GM20000 (cell line): ENCODE measurements at regions not wholly inside any gene's neighbourhood (a gene's known extent, or its start where the extent isn't known, plus 50 kb on each side); places are given as distances from the start of the nearest gene placed in this dataset.

Experiments used
- DNase-seq: peaks from one replicate; pipeline ENCODE4 v3.0.0; 2012; ENCODE audit warnings: low spot score
- CTCF ChIP-seq: IDR thresholded peaks from 2 replicates; pipeline ENCODE4 v1.5.1; 2012; ENCODE audit warnings: mild to moderate bottlenecking, control low read depth; ENCODE audit errors: extremely low read depth, missing control alignments

GRCh38 chr2:126754240-126755004, 98.5 kb downstream of the GYPC start:
- no peak for TF ChIP-seq CTCF
- no peak for DNase-seq

GRCh38 chr2:126756125-126756524, 100.2 kb downstream of the GYPC start:
- no peak for DNase-seq
- no peak for TF ChIP-seq CTCF

GRCh38 chr2:126761256-126761980, 105.5 kb downstream of the GYPC start:
- no peak for TF ChIP-seq CTCF
- DNase-seq = no peak

- no peak for TF ChIP-seq CTCF
- DNase-seq = no peak
These were observed 106.3 kb downstream of the GYPC start for GRCh38 chr2:126761981-126762878.

- no peak for DNase-seq
- TF ChIP-seq CTCF = no peak
These were observed 108.8 kb downstream of the GYPC start for GRCh38 chr2:126764686-126765265.

GRCh38 chr2:126765395-126765794, 109.4 kb downstream of the GYPC start:
- TF ChIP-seq CTCF = no peak
- DNase-seq = no peak
